GM19438 (cell line): ENCODE measurements at regions not wholly inside any gene's neighbourhood (a gene's known extent, or its start where the extent isn't known, plus 50 kb on each side); places are given as distances from the start of the nearest gene placed in this dataset.
"Not testable (repeated sequence)": the region's sequence is repeated elsewhere in the genome, so short reads cannot be mapped to it uniquely, and the experiment has no call there.

ENCODE experiments used
- ATAC-seq: cut with Tn5 transposase; IDR thresholded peaks from one replicate; pipeline ENCODE4 v1.9.1; 2021; ENCODE audit warnings: low read depth; ENCODE audit not compliant: unreplicated experiment

DNA sequence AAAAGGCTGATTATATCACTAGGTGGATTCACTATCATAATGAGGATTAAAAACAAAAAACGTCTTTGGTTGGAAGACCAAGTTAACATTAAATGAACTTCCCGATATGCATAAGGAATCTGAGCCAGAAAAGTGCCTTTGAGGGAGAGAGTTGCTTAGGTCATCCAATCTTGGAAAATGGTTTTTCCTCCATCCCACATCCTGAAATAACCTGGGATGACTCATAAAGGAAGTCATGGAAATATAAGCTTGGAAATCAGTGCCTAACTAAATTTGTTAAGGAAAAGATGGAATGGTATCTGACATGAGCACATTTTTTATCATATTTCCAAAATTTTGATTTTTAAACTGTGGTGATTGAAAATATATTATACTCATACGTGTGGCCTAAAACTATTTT lies 66.0 kb downstream of the KBTBD8 start:
- ATAC-seq = no peak

DNA sequence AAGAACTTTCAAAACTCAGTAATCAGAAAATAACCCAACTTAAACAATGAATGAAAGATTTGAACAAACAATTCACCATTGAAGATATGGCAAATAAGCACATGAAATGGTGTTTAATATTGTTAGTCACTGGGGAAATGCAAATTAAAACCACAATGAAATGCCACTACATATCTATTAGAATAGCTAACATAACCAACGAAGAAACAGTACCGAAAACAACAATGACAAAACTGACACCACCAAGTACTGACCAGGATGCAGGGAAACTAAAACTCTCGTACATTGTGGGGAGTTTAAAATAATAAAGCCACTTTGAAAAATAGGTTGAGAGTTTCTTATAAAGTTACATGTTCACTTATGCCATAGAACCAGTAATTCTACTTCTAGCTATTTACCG lies 69.1 kb downstream of the KBTBD8 start:
- ATAC-seq = peak; percentile 99

DNA sequence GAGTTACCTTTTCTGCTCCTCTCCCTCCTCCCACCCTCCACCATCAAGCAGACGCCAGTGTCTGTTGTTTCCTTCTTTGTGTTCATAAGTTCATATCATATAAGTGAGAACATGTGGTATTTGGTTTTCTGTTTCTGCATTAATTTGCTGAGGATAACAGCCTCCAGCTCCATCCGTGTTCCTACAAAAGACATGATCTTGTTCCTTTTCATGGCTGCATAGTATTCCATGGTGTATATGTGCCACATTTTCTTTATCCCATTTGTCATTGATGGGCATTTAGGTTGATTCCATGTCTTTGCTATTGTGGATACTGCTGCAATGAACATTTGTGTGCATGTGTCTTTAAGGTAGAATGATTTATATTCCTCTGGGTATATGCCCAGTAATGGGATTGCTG lies 74.5 kb downstream of the KBTBD8 start:
- ATAC-seq = not testable (repeated sequence)

- no peak for ATAC-seq
Measured at GRCh38 chr3:67073812-67074211, 75.7 kb downstream of the KBTBD8 start.

- no peak for ATAC-seq
Measured at GRCh38 chr3:67075295-67075694, 77.2 kb downstream of the KBTBD8 start.

- ATAC-seq = no peak
Measured at GRCh38 chr3:67076607-67077006, 78.5 kb downstream of the KBTBD8 start.

GRCh38 chr3:67077656-67078055 lies 79.5 kb downstream of the KBTBD8 start:
- ATAC-seq = no peak

DNA sequence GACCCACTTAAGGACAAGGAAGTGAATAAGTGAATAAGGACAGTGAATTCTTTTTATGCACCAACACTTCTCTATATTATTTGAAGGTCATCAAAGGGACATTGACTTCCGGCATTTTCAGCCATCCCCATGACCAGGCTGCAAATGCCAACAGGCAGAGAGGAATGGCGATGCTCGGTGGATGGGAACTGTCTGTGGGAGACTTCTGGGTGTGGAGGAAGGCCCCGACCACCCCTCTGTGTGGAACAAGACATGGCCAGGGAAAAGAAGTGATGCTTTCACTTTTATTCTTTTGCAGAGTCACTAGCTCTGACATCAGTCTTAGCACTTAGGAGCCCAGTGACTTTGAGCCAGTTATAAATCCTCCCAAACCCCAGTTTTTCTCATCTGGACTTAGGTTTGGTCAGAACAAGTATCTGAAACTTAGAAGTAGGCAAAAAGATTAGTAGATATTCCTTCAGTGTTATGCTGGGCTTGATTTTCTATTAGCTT lies 84.5 kb downstream of the KBTBD8 start:
- no peak for ATAC-seq

- peak; percentile 95 for ATAC-seq
Measured at GRCh38 chr3:67083277-67083676, 85.2 kb downstream of the KBTBD8 start.

GRCh38 chr3:67087788-67088187 lies 89.7 kb downstream of the KBTBD8 start:
- ATAC-seq = no peak

DNA sequence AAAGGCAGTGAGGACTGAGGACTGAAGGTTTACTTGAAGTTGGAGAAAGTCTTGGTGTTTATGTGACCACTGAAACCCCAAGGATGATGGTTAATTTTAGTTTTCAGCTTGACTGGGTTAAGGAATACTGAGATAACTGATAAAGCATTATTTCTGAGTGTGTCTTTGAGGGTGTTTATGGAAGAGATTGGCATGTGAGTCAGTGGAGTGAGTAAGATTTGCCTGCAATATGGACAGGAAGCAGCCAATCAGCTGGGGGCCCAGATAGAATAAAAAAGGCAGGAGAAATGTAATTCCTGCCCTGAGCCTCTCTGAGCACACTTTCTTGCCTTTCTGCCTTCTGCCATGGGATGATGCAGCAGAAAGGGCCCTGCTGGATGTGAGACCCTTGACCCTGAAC lies 92.4 kb downstream of the KBTBD8 start:
- no peak for ATAC-seq

DNA sequence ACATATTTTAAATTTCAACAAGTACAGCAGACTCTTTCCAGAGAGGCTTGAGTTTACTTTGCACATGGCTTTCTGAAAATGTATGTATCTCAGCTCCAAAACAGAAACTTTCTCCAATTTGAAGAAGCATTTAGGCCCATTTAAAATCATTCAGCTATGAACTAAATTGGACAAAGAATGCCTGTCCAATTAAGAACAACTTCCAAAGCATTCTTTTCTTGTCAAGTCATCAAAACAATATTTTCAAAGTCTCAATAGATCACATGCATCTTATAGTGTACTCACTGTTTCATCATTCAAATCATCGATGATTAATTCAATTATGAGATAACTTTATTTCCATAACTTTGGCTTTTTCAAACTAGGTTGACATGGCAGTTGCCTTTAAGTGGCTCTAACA lies 95.2 kb downstream of the KBTBD8 start:
- ATAC-seq = no peak

DNA sequence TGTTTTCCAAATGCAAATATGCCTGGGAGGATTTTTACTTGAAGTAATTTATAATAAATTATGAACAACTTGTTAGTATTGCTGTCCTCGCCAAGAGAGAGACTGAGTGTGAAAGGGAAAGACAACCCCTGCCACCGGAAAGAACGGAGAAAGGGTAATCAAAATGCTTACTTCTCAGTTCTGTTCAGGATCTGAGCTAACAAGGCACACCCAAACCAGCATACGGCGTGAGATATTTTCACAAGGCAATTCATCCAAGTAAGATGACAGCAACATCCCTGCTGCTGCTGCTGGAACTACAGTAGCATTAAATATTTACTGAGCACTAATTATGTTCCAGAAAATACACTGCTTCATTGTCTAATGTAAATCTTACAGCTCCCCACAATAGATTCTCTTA lies 96.1 kb downstream of the KBTBD8 start:
- peak; percentile 74 for ATAC-seq

DNA sequence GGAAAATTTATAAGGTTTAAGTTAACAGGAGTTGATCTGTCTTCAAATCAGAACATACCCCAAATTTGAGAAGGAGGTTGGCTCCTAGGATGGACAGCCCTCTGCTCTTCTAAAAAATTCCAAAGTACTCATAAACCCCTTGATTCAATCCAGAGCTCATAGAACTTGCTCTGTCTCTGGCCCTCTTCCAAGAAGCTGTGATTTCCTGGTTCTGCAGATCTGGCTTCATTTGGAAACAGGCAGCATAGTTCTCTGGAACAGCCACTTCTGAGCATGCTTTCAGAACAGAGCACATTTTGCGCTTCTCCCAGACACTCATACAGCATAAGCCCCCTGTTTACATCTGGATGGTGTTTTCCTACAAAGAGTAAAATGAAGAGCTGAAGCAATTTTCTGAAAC lies 96.7 kb downstream of the KBTBD8 start:
- no peak for ATAC-seq

DNA sequence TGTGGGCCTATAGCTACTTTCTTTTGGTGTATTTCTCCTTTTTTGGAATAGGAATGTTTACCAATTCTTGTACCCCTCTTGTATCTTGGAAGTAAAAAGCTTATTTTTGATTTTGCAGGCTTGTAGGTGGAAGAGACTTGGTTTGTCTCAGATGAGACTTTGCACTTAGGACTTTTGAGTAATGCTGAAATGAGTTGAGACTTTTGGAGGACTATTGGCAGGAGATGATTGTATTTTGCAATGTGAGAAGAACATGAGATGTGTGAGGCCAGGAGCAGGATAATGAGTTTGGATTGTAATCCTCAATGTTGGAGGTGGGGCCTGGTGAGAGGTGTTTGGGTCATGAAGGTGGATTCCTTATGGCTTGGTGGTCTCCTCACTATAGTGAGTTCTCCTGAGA lies 106.3 kb downstream of the KBTBD8 start:
- ATAC-seq = no peak

DNA sequence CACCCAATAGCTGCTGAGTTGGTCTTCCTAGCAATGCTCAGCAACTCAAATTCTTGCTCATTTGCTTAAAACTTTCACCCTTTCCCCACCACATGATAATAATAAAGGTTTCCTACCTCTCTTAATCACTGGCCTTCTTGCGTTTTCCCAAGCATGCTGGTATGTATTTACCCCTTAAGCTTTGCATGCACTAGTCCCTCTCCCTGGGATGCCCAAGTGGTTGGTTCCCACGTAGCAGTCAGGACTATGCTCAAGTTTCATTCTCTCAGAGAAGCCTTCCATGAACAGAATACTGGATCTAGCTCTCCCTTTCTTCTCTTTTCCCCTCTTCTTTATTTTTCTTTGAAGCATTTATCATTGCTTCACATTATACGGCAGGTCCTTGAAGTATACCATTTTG lies 108.8 kb downstream of the KBTBD8 start:
- no peak for ATAC-seq

- ATAC-seq = no peak
Measured at GRCh38 chr3:67109651-67110204, 111.6 kb downstream of the KBTBD8 start.

- ATAC-seq = peak; percentile 98
Measured at GRCh38 chr3:67113802-67114407, 115.8 kb downstream of the KBTBD8 start.

GRCh38 chr3:67118122-67118521 lies 120.0 kb downstream of the KBTBD8 start:
- no peak for ATAC-seq

GRCh38 chr3:67118635-67119034 lies 120.5 kb downstream of the KBTBD8 start:
- no peak for ATAC-seq

- ATAC-seq = no peak
Measured at GRCh38 chr3:67123914-67124313, 125.8 kb downstream of the KBTBD8 start.

DNA sequence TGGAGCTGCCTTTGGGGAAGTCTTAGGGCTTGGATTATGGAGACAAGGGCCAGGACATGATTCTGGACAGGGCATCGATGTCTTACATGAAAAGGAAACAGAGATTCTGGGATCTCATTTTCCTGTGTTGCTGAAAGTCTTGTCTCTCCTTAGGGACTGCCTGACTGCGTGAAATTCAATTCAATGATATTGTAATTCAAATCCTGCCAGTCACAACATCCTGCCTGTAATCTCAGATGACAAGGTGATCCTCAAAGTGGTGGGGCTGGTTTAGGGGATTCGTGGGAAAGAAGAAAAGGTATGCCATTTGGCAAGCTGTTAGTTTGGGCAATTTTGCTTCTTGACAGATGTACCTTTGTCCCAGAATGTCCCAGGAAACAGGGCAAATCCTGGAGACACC lies 129.1 kb downstream of the KBTBD8 start:
- ATAC-seq = no peak

DNA sequence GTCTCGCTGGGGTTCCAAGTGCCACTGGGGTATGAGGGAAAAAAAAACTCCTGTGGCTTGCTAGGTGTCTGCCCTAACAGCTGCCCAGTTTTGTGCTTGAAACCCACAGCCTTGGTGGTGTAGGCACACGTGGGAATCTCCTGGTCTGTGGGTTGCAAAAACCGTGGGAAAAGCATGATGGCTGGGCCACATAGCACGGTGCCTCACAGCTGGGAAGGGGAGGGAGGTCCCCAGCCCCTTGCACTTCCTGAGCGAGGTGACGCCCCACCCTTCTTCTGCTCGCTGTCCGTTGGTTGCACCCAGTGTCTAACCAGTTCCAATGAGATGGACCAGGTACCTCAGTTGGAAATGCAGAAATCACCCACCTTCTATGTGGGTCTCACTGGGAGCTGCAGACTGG lies 144.3 kb downstream of the KBTBD8 start:
- no peak for ATAC-seq
